ENCODE measurements at regions not wholly inside any gene's neighbourhood (a gene's known extent, or its start where the extent isn't known, plus 50 kb on each side); places are given as distances from the start of the nearest gene placed in this dataset.

DNA sequence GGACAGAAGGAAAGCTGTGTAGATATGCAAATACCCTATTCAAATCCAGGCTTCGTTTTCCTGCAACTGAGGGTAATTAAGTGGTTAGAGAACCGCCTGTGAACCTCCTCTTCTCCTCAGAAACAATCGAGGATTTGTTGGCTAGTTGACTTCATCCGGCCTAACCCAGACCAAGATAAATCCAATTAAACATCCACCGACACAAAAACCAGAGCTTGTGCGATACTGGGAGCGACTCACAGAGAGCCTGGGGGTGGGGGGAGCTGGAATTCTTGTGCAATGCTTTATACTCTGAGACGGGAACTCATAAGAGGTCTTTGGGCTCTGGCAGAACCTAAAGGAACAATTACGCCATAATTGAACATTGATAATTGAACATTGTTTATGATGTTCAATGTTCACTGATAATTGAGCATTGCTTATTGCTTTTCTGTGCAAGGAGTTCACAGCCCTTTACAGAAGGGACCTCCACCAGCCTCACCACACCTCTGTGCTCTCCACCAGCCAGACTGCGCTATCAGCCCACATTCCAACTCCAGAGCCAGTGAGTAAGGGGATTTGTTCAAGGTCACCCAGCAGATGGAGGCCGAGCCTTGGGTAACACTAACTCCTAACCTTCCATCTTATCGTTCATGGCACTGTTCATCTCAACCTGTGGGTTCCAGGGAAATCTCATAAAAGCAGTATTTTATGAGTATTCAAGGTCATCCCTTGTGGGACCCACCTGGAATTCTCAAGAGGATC lies 429.6 kb upstream of the JARID2 start:
- no peak for TF ChIP-seq EZH2 (IDR thresholded peaks at IDR 0.05; ENCODE audit: low read depth)
- TF ChIP-seq, protein P1, sequence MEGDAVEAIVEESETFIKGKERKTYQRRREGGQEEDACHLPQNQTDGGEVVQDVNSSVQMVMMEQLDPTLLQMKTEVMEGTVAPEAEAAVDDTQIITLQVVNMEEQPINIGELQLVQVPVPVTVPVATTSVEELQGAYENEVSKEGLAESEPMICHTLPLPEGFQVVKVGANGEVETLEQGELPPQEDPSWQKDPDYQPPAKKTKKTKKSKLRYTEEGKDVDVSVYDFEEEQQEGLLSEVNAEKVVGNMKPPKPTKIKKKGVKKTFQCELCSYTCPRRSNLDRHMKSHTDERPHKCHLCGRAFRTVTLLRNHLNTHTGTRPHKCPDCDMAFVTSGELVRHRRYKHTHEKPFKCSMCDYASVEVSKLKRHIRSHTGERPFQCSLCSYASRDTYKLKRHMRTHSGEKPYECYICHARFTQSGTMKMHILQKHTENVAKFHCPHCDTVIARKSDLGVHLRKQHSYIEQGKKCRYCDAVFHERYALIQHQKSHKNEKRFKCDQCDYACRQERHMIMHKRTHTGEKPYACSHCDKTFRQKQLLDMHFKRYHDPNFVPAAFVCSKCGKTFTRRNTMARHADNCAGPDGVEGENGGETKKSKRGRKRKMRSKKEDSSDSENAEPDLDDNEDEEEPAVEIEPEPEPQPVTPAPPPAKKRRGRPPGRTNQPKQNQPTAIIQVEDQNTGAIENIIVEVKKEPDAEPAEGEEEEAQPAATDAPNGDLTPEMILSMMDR (conservative IDR thresholded peaks at IDR 0.05), result no peak
